Stomach (tissue), 8 donors: ENCODE measurements at regions not wholly inside any gene's neighbourhood (a gene's known extent, or its start where the extent isn't known, plus 50 kb on each side); places are given as distances from the start of the nearest gene placed in this dataset.

Experiments
- DNase-seq, 2 donors: peaks; one replicate each; pipeline versions ENCODE4 v3.0.0 to v3.0.0-alpha.2; 2013 to 2019
- H3K27ac ChIP-seq, 5 donors: fragments of 200-600 bp in 4 of 5; sonication (generic) in 4 of 5; one replicate each; pipeline ENCODE4 v1.5.1; 2013 to 2019; ENCODE audit warnings: mild to moderate bottlenecking in 1 of 5, moderate library complexity in 1 of 5
- H3K27me3 ChIP-seq, 3 donors: fragments of 200-600 bp; sonication (generic); one replicate each; pipeline ENCODE4 v1.5.1; 2017 to 2019; ENCODE audit warnings: mixed run types in 1 of 3
- H3K36me3 ChIP-seq, 4 donors: fragments of 200-600 bp; sonication (generic); 1 replicate in 3 of 4; 2 replicates in 1 of 4; pipeline ENCODE4 v1.5.1; 2016 to 2019
- H3K4me1 ChIP-seq, 4 donors: fragments of 200-600 bp; sonication (generic); one replicate each; pipeline ENCODE4 v1.5.1; 2016 to 2019
- H3K4me3 ChIP-seq, 4 donors: fragments of 200-600 bp; sonication (generic) in 3 of 4; one replicate each; pipeline ENCODE4 v1.5.1; 2016 to 2019; ENCODE audit warnings: mild to moderate bottlenecking in 1 of 4
- H3K9me3 ChIP-seq, 4 donors: fragments of 200-600 bp; sonication (generic); one replicate each; pipeline ENCODE4 v1.5.1; 2016 to 2019
- EP300 ChIP-seq: sonication (generic); formaldehyde crosslinking; IDR thresholded peaks from one replicate; pipeline ENCODE4 v1.6.1; 2017; ENCODE audit warnings: antibody characterized with exemption
- POLR2A ChIP-seq, 4 donors: fragments of 450-650 bp; IDR thresholded peaks; one replicate each; pipeline ENCODE4 v1.6.1; 2016; ENCODE audit warnings: antibody characterized with exemption in 4 of 4, control low read depth in 2 of 4, mild to moderate bottlenecking in 1 of 4, moderate library complexity in 1 of 4
- POLR2AphosphoS5 ChIP-seq, 3 donors: sonication (generic); formaldehyde crosslinking; IDR thresholded peaks; one replicate each; pipeline ENCODE4 v1.6.1; 2016; ENCODE audit warnings: antibody characterized with exemption in 3 of 3
- WGBS, 5 donors: extraction: QIAGEN DNeasy Blood & Tissue Kit in 3 of 5; methylation state at CpG; one replicate each; pipeline versions ENCODE4 v1.1.5 to v1.1.7; 2013 to 2018; 5-methylcytosine and 5-hydroxymethylcytosine counted together
- intact Hi-C: fragments of 100-400 bp; cut with DNase I; formaldehyde crosslinking; loops from one replicate; pipeline ENCODE4 v1.15.1; 2023; ENCODE audit warnings: low total_unique reads
- TF ChIP-seq, protein P1 (sequence below), 7 experiments: fragments of 450-650 bp in 4 of 7; fragments of 200-600 bp in 3 of 7; sonication (generic) in 3 of 7; IDR thresholded peaks; one replicate each; pipeline ENCODE4 v1.5.1; 2016 to 2019; ENCODE audit warnings: antibody characterized with exemption in 7 of 7, control low read depth in 2 of 7, mild to moderate bottlenecking in 1 of 7
- donor health status: healthy with polysubstance abuse.
- donor health status: Bipolar disorder and iron deficiency.
- donor health status: healthy.

DNA sequence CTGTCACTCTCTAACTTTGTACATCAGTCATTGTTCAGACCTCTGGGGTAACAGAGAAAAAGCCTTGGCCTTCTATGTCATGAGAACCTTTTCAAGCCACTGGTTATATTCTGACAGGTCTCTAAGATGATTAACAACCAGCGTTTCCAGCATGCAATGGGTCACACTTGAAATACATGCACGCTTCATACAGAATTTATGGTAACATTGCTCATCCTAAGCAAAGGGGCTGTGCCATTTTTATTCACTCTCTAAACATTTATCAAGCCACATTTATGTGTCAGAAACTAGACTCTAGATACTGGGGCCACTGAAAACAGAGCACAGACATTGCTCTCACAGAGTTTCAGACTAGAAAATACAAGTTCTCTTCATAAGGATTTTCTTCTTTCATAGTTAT lies 501.4 kb upstream of the DAB1 start:
- no peaks in the 10 kb centered on the region for H3K36me3 ChIP-seq
- WGBS, 5 donors: 75 to 92% (median 87%) methylated on average over 2 of the region's 2 CpGs
- intact Hi-C loops: no loop called here

DNA sequence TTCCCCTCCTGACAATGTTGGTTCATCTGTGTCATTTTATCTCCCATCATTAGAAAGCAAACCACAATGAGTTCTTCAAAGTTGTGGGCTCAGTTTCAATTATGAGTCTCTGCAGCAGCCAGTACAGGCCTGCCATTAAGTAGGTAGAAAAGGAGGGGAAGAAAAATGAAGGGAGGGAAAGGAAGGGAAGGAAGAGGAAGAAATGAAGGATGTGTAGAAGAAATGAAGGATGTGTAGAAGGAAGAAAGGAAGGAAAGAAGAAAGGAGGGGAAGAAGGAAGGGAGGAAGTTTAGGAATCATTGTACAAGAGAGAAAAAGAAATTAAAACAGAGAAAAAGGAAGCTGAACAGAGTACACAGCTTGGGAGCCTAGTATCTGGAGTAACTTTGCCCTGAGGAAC lies 498.3 kb upstream of the DAB1 start:
- intact Hi-C loops: no loop called here
- no peaks in the 10 kb centered on the region for H3K36me3 ChIP-seq
- TF ChIP-seq POLR2A (IDR thresholded peaks at IDR 0.05) (no peak), EP300 (no peak), POLR2AphosphoS5 (IDR thresholded peaks at IDR 0.05) (no peak)
- TF ChIP-seq, protein P1, sequence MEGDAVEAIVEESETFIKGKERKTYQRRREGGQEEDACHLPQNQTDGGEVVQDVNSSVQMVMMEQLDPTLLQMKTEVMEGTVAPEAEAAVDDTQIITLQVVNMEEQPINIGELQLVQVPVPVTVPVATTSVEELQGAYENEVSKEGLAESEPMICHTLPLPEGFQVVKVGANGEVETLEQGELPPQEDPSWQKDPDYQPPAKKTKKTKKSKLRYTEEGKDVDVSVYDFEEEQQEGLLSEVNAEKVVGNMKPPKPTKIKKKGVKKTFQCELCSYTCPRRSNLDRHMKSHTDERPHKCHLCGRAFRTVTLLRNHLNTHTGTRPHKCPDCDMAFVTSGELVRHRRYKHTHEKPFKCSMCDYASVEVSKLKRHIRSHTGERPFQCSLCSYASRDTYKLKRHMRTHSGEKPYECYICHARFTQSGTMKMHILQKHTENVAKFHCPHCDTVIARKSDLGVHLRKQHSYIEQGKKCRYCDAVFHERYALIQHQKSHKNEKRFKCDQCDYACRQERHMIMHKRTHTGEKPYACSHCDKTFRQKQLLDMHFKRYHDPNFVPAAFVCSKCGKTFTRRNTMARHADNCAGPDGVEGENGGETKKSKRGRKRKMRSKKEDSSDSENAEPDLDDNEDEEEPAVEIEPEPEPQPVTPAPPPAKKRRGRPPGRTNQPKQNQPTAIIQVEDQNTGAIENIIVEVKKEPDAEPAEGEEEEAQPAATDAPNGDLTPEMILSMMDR (IDR thresholded peaks at IDR 0.05): no peak

More for the DNA sequence above, 501.4 kb upstream of the DAB1 start:
- no peak for TF ChIP-seq POLR2A (IDR thresholded peaks at IDR 0.05)
- TF ChIP-seq, protein P1 (IDR thresholded peaks at IDR 0.05): no peak
- TF ChIP-seq POLR2AphosphoS5 (IDR thresholded peaks at IDR 0.05): no peak
- TF ChIP-seq EP300: no peak
- DNase-seq: no peak
- Histone ChIP-seq H3K4me1 (no peaks in the 10 kb centered on the region), H3K9me3 (no peaks in the 10 kb centered on the region), H3K4me3 (no peak overlapping the region), H3K27me3 (no peaks in the 10 kb centered on the region), H3K27ac (no peak overlapping the region)

DNA sequence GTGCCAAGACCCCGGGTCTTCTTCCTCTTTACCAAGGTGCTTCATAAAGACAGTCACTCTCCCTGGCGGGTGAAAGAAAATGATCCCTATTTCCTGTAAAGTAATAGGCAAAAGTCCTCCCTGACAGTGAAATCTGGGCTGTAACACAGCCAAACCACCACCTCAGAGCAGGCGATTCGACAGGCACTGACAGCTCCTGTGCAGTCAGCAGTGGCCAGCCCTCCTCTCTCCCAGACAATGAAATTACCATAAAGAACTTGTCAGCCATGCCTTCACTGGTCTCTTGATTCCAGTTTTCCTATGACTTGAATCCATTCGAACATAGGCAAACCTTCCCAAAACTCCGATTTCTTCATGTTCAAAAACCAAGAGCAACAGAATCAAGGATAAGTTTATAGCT lies 492.2 kb upstream of the DAB1 start:
- WGBS, 5 donors: 74 to 86% (median 80%) methylated on average over 6 of the region's 6 CpGs
- no peak overlapping the region for H3K4me3 ChIP-seq
- H3K4me1 ChIP-seq: no peaks in the 10 kb centered on the region
- H3K36me3 ChIP-seq: no peaks in the 10 kb centered on the region
- intact Hi-C loops: no loop called here
- H3K9me3 ChIP-seq: no peaks in the 10 kb centered on the region
- no peak for DNase-seq
- no peak overlapping the region for H3K27ac ChIP-seq
- TF ChIP-seq POLR2A (IDR thresholded peaks at IDR 0.05): no peak
- TF ChIP-seq, protein P1 (IDR thresholded peaks at IDR 0.05): no peak
- TF ChIP-seq POLR2AphosphoS5 (IDR thresholded peaks at IDR 0.05): no peak
- TF ChIP-seq EP300: no peak
- H3K27me3 ChIP-seq: no peaks in the 10 kb centered on the region

More for the DNA sequence above, 498.3 kb upstream of the DAB1 start:
- Histone ChIP-seq H3K4me1 (no peaks in the 10 kb centered on the region), H3K27ac (no peak overlapping the region), H3K27me3 (no peaks in the 10 kb centered on the region), H3K9me3 (no peaks in the 10 kb centered on the region), H3K4me3 (no peak overlapping the region)
- DNase-seq: no peak

DNA sequence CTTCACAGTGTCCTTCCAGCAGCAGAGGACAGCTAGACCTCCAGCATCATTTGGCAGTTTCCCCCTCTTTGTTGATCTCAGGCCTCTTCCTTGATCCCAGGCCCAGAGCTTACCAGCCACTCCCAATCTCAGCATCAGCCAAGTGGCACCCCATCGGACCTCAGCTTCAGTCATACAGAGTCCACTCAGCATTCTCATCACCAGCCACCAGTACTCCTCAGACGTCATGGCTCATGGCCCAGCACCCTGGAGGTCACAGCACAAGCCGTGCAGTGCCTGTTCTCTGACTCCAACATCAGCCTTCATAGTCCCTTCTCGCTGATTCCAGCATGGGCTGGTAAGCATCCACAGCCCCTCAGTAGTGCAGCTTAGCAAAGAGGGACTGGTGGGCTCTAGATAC lies 487.6 kb upstream of the DAB1 start:
- Histone ChIP-seq H3K9me3 (no peaks in the 10 kb centered on the region), H3K27ac (no peak overlapping the region), H3K36me3 (no peaks in the 10 kb centered on the region), H3K4me3 (no peak overlapping the region), H3K27me3 (no peaks in the 10 kb centered on the region), H3K4me1 (no peaks in the 10 kb centered on the region)
- intact Hi-C loops: no loop called here
- no peak for DNase-seq
- WGBS, 5 donors: 76 to 85% (median 81%) methylated on average over 4 of the region's 4 CpGs
- TF ChIP-seq POLR2AphosphoS5 (IDR thresholded peaks at IDR 0.05) (no peak), EP300 (no peak), POLR2A (IDR thresholded peaks at IDR 0.05) (no peak)
- TF ChIP-seq, protein P1 (IDR thresholded peaks at IDR 0.05): no peak
